ENCODE measurements at regions not wholly inside any gene's neighbourhood (a gene's known extent, or its start where the extent isn't known, plus 50 kb on each side); places are given as distances from the start of the nearest gene placed in this dataset.

DNA sequence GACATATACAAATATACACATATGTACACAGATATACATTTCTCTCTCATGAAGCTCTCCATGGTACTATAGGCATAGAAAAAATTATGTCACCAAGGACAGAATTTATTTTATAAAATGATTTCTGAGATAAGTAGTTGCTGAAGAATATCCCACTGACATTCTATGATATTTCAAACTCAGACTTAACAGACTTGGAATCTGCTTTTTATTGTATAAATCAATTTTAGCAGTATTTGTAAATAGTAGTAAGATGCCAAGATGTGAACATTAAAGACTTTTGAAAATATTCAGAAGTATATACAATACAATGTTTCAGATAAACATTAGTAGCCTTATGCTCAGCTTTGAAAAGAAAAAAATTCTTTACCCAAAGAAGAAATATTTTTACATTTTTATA, 107.4 kb upstream of the ARGLU1 start:
- DNase-seq (ENCODE audit: low read depth in 1 of 2, low spot score in 1 of 2), result no peak
- in situ Hi-C loops (cut with HindIII; ENCODE audit: low pct_unique_long_range_greater_than_20kb, low sequenced_read_pairs), result no loop called here

DNA sequence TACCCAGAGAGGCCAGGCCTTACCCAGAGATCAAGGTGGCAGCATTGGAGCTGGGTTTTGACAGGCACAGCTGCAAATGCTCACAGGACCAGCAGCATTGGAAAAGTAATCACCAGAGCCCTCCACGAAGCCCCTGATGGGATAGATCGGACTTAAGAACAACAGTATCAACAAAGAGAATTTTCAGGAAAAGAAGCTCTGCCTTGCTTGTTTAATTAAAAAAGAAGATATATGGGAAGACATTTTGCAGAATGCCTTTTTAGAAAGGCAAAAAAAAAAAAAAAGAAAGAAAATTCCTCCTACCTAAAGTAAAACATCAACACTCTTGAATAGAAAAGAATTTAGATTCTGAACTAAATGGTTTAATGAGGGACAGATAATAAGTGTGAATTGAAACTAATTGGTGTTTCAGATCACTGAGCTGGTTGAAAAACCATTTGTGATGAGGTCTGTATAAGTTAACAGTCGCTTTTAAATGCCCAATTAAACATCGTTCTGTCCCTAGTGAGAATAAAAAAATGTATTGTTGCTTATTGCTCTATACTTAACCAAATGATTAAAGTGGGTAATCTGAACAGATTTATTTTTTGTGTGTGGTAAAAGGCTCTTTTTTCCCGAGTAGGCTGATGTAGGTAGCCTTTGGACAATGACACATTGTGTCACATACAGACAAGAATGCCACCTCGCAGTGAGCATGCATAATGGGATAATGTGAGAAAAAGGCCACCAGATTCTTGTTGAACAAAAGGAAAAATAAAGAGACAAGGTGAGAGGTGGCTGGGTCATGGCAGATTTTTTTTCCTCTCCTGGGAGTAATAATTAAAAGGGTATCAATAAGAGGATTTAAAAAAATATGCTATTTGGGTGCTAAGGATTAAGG, 93.0 kb upstream of the ARGLU1 start:
- in situ Hi-C loops (cut with HindIII; ENCODE audit: low pct_unique_long_range_greater_than_20kb, low sequenced_read_pairs), result no loop called here
- no peak for DNase-seq (ENCODE audit: low read depth in 1 of 2, low spot score in 1 of 2)
- TF ChIP-seq JUND (IDR thresholded peaks at IDR 0.05; ENCODE audit: low read depth), result no peak

More for the DNA sequence above, 107.4 kb upstream of the ARGLU1 start:
- TF ChIP-seq JUND (IDR thresholded peaks at IDR 0.05; ENCODE audit: low read depth), result no peak

DNA sequence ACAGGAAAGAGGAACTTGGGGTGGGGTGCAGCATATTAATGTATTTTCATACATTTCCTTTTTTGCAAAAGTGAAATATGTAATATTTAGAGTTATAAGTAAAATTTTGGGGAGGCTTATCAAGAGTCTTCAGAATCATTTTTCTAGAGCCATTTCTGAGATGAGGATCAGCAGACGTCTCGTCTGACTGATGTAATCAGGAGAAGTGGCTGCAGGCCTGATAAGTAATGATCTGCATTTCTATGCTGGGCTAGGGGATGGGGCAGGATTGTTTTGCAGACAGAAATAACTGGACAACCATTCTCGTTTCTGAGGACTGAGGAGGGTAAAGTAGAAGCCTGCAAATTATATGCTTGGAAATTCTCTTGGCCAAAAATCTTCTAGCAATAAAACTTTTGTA, 89.2 kb upstream of the ARGLU1 start:
- in situ Hi-C loops (cut with HindIII; ENCODE audit: low pct_unique_long_range_greater_than_20kb, low sequenced_read_pairs), result no loop called here
- TF ChIP-seq JUND (IDR thresholded peaks at IDR 0.05; ENCODE audit: low read depth), result no peak
- no peak for DNase-seq (ENCODE audit: low read depth in 1 of 2, low spot score in 1 of 2)

- no peak for TF ChIP-seq JUND (IDR thresholded peaks at IDR 0.05; ENCODE audit: low read depth)
- in situ Hi-C loops (cut with HindIII; ENCODE audit: low pct_unique_long_range_greater_than_20kb, low sequenced_read_pairs), result no loop called here
- no peak for DNase-seq (ENCODE audit: low read depth in 1 of 2, low spot score in 1 of 2)
These were observed 88.2 kb upstream of the ARGLU1 start for GRCh38 chr13:106656186-106656585.

GRCh38 chr13:106651442-106651841, 83.5 kb upstream of the ARGLU1 start:
- no peak for TF ChIP-seq JUND (IDR thresholded peaks at IDR 0.05; ENCODE audit: low read depth)
- in situ Hi-C loops (cut with HindIII; ENCODE audit: low pct_unique_long_range_greater_than_20kb, low sequenced_read_pairs), result no loop called here
- no peak for DNase-seq (ENCODE audit: low read depth in 1 of 2, low spot score in 1 of 2)

DNA sequence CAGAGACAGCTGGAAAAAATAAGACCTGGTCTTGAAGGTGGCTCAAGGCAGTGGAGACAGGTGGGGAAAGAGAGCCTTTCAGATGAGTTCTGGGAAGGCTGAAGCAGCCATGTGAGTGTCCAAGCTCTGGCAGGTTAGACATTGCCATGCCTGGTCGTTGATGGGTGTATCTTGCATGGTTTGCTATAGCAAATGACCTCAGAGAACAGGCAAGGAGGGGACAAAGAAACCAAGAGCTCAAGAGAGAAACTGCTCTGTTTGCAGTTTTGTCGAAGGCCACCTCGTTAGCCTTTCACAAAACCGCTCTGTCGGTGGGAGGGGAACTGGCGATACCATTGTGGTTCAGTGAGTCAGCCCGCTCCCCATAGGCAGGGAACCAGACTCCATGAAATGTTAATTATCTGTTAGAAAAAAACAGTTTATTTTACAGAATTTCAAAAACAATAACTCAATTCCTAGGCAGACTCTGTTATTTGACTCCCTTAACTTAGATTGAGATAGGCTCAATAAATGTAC, 82.8 kb upstream of the ARGLU1 start:
- in situ Hi-C loops (cut with HindIII; ENCODE audit: low pct_unique_long_range_greater_than_20kb, low sequenced_read_pairs), result no loop called here
- TF ChIP-seq JUND (IDR thresholded peaks at IDR 0.05; ENCODE audit: low read depth), result no peak
- no peak for DNase-seq (ENCODE audit: low read depth in 1 of 2, low spot score in 1 of 2)

- in situ Hi-C loops (cut with HindIII; ENCODE audit: low pct_unique_long_range_greater_than_20kb, low sequenced_read_pairs), result no loop called here
- TF ChIP-seq JUND (IDR thresholded peaks at IDR 0.05; ENCODE audit: low read depth), result no peak
- no peak for DNase-seq (ENCODE audit: low read depth in 1 of 2, low spot score in 1 of 2)
These were observed 81.6 kb upstream of the ARGLU1 start for GRCh38 chr13:106649495-106649894.

- TF ChIP-seq JUND (IDR thresholded peaks at IDR 0.05; ENCODE audit: low read depth), result no peak
- in situ Hi-C loops (cut with HindIII; ENCODE audit: low pct_unique_long_range_greater_than_20kb, low sequenced_read_pairs), result no loop called here
- DNase-seq (ENCODE audit: low read depth in 1 of 2, low spot score in 1 of 2), result no peak
These were observed 72.6 kb upstream of the ARGLU1 start for GRCh38 chr13:106640515-106640914.

GRCh38 chr13:106637519-106637918, 69.6 kb upstream of the ARGLU1 start:
- TF ChIP-seq JUND (IDR thresholded peaks at IDR 0.05; ENCODE audit: low read depth), result no peak
- no peak for DNase-seq (ENCODE audit: low read depth in 1 of 2, low spot score in 1 of 2)
- in situ Hi-C loops (cut with HindIII; ENCODE audit: low pct_unique_long_range_greater_than_20kb, low sequenced_read_pairs), result no loop called here

DNA sequence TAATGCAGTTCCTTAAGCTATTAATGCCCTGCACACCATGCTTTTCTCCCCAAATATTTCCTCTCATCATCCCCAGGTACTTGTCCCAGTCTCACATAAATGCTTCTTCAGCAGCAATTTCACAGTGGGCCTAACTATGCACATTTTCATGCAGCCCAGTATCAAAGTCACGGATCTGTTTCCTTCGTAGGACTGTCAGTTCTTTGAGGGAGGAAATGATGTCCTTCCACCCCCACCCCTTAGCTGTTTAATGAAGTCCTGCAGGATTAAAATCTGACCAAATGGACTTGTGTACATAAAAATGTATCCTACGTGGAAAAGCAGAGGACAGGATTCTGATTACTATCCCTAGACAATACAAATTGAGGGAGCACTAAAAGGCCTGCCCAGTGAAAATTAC, 68.6 kb upstream of the ARGLU1 start:
- no peak for TF ChIP-seq JUND (IDR thresholded peaks at IDR 0.05; ENCODE audit: low read depth)
- in situ Hi-C loops (cut with HindIII; ENCODE audit: low pct_unique_long_range_greater_than_20kb, low sequenced_read_pairs), result no loop called here
- DNase-seq (ENCODE audit: low read depth in 1 of 2, low spot score in 1 of 2), result no peak

- no peak for DNase-seq (ENCODE audit: low read depth in 1 of 2, low spot score in 1 of 2)
- no peak for TF ChIP-seq JUND (IDR thresholded peaks at IDR 0.05; ENCODE audit: low read depth)
- in situ Hi-C loops (cut with HindIII; ENCODE audit: low pct_unique_long_range_greater_than_20kb, low sequenced_read_pairs), result no loop called here
These were observed 67.7 kb upstream of the ARGLU1 start for GRCh38 chr13:106635616-106636015.

GRCh38 chr13:106633321-106633720, 65.4 kb upstream of the ARGLU1 start:
- TF ChIP-seq JUND (IDR thresholded peaks at IDR 0.05; ENCODE audit: low read depth), result no peak
- no peak for DNase-seq (ENCODE audit: low read depth in 1 of 2, low spot score in 1 of 2)
- in situ Hi-C loops (cut with HindIII; ENCODE audit: low pct_unique_long_range_greater_than_20kb, low sequenced_read_pairs), result no loop called here

- DNase-seq (ENCODE audit: low read depth in 1 of 2, low spot score in 1 of 2), result no peak
- no peak for TF ChIP-seq JUND (IDR thresholded peaks at IDR 0.05; ENCODE audit: low read depth)
- in situ Hi-C loops (cut with HindIII; ENCODE audit: low pct_unique_long_range_greater_than_20kb, low sequenced_read_pairs), result no loop called here
These were observed 62.7 kb upstream of the ARGLU1 start for GRCh38 chr13:106630650-106631049.
